ENCODE measurements at regions not wholly inside any gene's neighbourhood (a gene's known extent, or its start where the extent isn't known, plus 50 kb on each side); places are given as distances from the start of the nearest gene placed in this dataset.

DNA sequence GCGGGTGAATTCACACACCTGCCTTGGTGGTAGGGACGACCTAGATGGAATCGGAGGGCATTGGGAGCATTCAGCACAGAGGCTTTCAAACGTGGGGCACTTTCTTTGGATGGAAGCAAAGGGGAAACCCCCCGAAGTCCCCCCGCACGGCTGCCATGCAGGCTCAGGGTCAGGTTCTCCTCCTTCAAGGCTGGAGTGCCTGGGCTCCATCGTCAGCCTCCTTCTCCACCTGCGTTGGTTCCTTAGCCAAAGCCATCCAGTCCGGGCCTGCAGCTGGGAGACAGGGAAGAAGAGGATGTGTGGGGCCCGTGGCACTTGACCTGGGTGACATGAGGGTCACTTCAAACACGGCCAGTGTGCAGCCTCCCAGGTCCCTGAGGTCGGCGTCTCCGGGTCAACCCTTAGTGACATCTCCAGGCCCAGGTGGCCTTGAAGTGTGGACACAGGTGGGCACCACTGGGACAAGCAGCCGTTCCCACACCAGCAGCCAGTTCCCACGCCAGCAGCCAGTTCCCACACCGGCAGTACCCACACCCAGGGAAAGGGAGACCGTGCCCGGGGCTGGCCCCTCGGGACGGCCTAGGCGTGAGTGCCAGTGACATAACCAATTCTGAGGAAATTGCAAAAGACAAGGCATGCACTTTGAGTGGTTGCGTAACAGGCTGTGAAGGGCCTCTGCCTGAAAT is 116.0 kb downstream of the SOX1 start:
- no peaks in the 10 kb centered on the region for H3K36me3 Mint-ChIP-seq (ENCODE audit: insufficient read depth, unreplicated experiment)
- no TSS peak for BruUV-seq (replicated peaks)
- intact Hi-C loops (cut with micrococcal nuclease; ENCODE audit: unreplicated experiment), result no loop called here
- POLR2A ChIA-PET, result no interaction called here
- DNase-seq, result peak in 1 of 2 experiments; percentile 24
- H3K36me3 ChIP-seq (ENCODE audit: control insufficient read depth, insufficient read depth, low read length), result no peaks in the 10 kb centered on the region
- CTCF ChIA-PET, result no interaction called here
- peaks cover 15% of the 10 kb centered on the region for H3K27me3 Mint-ChIP-seq (ENCODE audit: insufficient read depth, unreplicated experiment)
- no peak overlapping the region for H3K4me3 Mint-ChIP-seq (ENCODE audit: unreplicated experiment)
- no peak for TF ChIP-seq CTCF (IDR thresholded peaks at IDR 0.05; ENCODE audit: insufficient read depth in 1 of 2, low read depth in 1 of 2, low read length in 1 of 2, severe bottlenecking in 1 of 2, unreplicated experiment in 1 of 2)
- H3K4me1 Mint-ChIP-seq (ENCODE audit: low read depth, unreplicated experiment), result no peaks in the 10 kb centered on the region
- H3K27me3 ChIP-seq (replicated peaks; ENCODE audit: control insufficient read depth, insufficient read depth, low read length), result no peaks in the 10 kb centered on the region
- H3K4me1 ChIP-seq, result no peaks in the 10 kb centered on the region
- no peaks in the 10 kb centered on the region for H3K9me3 ChIP-seq
- H3K4me3 ChIP-seq (ENCODE audit: low read depth, low read length), result no peak overlapping the region
- no peak overlapping the region for H3K27ac Mint-ChIP-seq (ENCODE audit: unreplicated experiment)
- H3K9me3 Mint-ChIP-seq (ENCODE audit: unreplicated experiment), result no peaks in the 10 kb centered on the region

DNA sequence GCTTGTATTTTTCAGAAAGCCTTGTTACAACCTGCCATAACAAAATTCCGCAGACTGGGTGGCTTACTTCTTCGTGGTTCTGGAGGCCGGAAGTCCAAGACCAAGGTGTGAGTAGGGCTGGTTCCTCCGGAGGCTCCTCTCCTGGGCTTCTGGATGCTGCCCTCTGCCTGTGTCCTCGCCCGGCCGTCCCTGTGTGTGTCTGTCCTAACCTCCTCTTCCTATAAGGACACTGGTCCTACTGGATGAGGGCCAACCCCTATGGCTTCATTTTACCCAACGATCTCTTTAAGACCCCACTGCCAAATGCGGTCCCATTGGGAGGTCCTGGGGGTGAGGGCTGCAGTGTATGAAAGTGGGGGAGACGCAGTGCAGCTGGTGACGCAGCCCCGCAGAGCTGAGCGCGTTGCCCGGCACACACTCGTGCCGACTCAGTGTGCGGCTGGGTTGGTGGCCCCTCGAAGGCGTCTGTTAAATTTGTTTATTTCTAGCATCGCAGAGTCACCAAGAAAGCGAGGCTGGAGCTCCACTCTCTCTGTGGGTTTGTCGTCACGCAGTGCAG is 116.7 kb downstream of the SOX1 start:
- H3K27me3 ChIP-seq (replicated peaks; ENCODE audit: control insufficient read depth, insufficient read depth, low read length), result no peaks in the 10 kb centered on the region
- Mint-ChIP-seq H3K27ac (ENCODE audit: unreplicated experiment) (no peak overlapping the region), H3K9me3 (ENCODE audit: unreplicated experiment) (no peaks in the 10 kb centered on the region), H3K36me3 (ENCODE audit: insufficient read depth, unreplicated experiment) (no peaks in the 10 kb centered on the region), H3K4me3 (ENCODE audit: unreplicated experiment) (no peak overlapping the region), H3K27me3 (ENCODE audit: insufficient read depth, unreplicated experiment) (peaks cover 16% of the 10 kb centered on the region), H3K4me1 (ENCODE audit: low read depth, unreplicated experiment) (no peaks in the 10 kb centered on the region)
- POLR2A ChIA-PET, result no interaction called here
- intact Hi-C loops (cut with micrococcal nuclease; ENCODE audit: unreplicated experiment), result no loop called here
- no peaks in the 10 kb centered on the region for H3K4me1 ChIP-seq
- BruUV-seq (replicated peaks), result no TSS peak
- H3K36me3 ChIP-seq (ENCODE audit: control insufficient read depth, insufficient read depth, low read length), result no peaks in the 10 kb centered on the region
- DNase-seq, result peak in 1 of 2 experiments; percentile 5
- no peak for TF ChIP-seq CTCF (IDR thresholded peaks at IDR 0.05; ENCODE audit: insufficient read depth in 1 of 2, low read depth in 1 of 2, low read length in 1 of 2, severe bottlenecking in 1 of 2, unreplicated experiment in 1 of 2)
- CTCF ChIA-PET, result no interaction called here
- H3K9me3 ChIP-seq, result no peaks in the 10 kb centered on the region
- no peak overlapping the region for H3K4me3 ChIP-seq (ENCODE audit: low read depth, low read length)

DNA sequence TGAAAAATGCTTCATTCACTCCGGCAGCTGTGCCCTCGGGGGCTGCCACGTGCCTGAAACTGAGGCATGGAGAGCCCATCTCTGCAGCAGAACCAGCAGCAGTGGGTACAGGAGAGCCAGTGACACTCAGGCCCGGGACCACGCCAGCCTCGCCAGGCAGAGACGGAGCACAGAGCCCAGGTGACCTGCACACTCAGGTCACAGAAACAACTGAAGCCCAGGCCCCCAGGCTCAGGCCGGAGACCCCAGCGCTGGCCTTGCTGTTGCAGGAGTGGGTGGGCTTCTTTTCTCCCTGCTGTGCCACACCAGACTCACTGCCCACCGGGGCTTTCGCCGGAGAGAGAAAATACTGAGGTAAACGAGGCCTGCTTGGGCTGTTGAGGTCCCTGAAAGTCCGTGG is 117.3 kb downstream of the SOX1 start:
- BruUV-seq (replicated peaks), result no TSS peak
- no peak overlapping the region for H3K4me3 ChIP-seq (ENCODE audit: low read depth, low read length)
- ChIA-PET CTCF (no interaction called here), POLR2A (no interaction called here)
- no peak for TF ChIP-seq CTCF (IDR thresholded peaks at IDR 0.05; ENCODE audit: insufficient read depth in 1 of 2, low read depth in 1 of 2, low read length in 1 of 2, severe bottlenecking in 1 of 2, unreplicated experiment in 1 of 2)
- H3K9me3 Mint-ChIP-seq (ENCODE audit: unreplicated experiment), result no peaks in the 10 kb centered on the region
- H3K27ac Mint-ChIP-seq (ENCODE audit: unreplicated experiment), result no peak overlapping the region
- H3K27me3 ChIP-seq (replicated peaks; ENCODE audit: control insufficient read depth, insufficient read depth, low read length), result no peaks in the 10 kb centered on the region
- H3K9me3 ChIP-seq, result no peaks in the 10 kb centered on the region
- H3K4me1 ChIP-seq, result no peaks in the 10 kb centered on the region
- no peaks in the 10 kb centered on the region for H3K4me1 Mint-ChIP-seq (ENCODE audit: low read depth, unreplicated experiment)
- H3K36me3 Mint-ChIP-seq (ENCODE audit: insufficient read depth, unreplicated experiment), result no peaks in the 10 kb centered on the region
- DNase-seq, result peak in 1 of 2 experiments; percentile 22
- intact Hi-C loops (cut with micrococcal nuclease; ENCODE audit: unreplicated experiment), result no loop called here
- peaks cover 19% of the 10 kb centered on the region for H3K27me3 Mint-ChIP-seq (ENCODE audit: insufficient read depth, unreplicated experiment)
- no peaks in the 10 kb centered on the region for H3K36me3 ChIP-seq (ENCODE audit: control insufficient read depth, insufficient read depth, low read length)
- no peak overlapping the region for H3K4me3 Mint-ChIP-seq (ENCODE audit: unreplicated experiment)
